VCaP (cell line): ENCODE measurements at regions not wholly inside any gene's neighbourhood (a gene's known extent, or its start where the extent isn't known, plus 50 kb on each side); places are given as distances from the start of the nearest gene placed in this dataset.

Experiments
- H3K27ac ChIP-seq: fragments of 450-650 bp; 2 replicates; pipeline ENCODE4 v1.5.1; 2017
- TF ChIP-seq, protein P1 (sequence below): fragments of 450-650 bp; conservative IDR thresholded peaks from 2 replicates; pipeline ENCODE4 v1.5.1; 2017; ENCODE audit warnings: mild to moderate bottlenecking, moderate library complexity

DNA sequence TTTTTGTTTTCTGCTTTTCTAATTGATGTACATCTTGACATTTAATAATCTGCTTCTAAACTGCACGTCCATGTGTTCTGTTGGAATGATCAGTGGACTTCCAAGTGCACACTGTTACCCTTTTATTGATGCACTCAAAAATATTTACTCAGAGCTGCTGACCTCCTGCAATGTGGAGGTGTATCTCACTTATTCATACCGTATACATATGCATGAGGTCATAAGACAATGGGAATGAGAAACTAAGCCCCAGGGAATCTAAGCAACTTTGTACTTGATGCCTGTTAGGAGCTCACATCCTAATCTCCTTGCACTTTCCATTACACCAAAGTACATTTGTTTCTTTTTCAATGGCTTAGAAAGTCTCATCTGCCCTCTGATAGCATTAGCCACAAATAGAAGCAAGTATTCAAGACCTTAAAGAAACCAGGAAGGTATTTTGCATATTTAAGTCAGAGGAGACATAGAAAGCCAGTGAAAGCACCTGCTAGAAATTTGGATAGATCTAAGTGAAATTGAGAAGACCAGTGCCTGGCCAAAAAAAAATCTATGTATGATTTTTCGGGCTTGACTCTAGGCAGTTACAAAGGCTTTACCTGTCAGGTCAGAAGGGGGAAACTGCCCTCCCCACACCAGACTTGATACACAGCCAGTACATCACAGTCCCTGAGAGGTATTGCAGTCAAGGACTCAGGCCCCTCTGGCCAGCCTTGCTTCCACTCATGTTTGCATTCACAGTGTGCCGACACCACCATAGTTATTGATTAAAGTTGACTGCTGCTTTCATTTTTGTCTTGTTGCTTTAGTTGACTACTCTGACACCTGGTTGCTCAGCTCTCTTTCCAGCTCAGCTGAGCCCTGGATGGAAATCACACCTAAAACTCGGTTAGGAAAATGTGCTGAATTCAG, 391.7 kb upstream of the CYRIA start:
- TF ChIP-seq, protein P1, sequence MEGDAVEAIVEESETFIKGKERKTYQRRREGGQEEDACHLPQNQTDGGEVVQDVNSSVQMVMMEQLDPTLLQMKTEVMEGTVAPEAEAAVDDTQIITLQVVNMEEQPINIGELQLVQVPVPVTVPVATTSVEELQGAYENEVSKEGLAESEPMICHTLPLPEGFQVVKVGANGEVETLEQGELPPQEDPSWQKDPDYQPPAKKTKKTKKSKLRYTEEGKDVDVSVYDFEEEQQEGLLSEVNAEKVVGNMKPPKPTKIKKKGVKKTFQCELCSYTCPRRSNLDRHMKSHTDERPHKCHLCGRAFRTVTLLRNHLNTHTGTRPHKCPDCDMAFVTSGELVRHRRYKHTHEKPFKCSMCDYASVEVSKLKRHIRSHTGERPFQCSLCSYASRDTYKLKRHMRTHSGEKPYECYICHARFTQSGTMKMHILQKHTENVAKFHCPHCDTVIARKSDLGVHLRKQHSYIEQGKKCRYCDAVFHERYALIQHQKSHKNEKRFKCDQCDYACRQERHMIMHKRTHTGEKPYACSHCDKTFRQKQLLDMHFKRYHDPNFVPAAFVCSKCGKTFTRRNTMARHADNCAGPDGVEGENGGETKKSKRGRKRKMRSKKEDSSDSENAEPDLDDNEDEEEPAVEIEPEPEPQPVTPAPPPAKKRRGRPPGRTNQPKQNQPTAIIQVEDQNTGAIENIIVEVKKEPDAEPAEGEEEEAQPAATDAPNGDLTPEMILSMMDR = no peak
- H3K27ac ChIP-seq = no peak overlapping the region

DNA sequence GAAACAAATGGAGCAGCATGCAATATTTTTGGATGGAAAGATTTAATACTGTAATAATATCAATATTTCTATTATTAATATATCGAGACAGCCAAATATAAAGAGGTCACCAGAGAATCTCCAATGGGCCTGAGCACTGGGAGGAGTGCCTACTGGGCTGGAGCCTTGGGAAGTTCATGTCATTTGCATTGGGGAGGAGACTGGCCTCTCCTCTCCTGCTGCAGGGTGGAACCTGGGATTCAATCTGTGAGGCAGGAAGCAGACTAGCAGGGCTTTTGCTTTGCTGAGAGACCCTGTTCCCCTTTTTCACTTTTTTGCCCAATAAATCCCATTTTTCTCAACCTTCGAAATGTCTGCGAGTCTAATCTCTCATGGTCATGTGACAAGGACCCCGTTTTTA, 390.6 kb upstream of the CYRIA start:
- no peak overlapping the region for H3K27ac ChIP-seq
- TF ChIP-seq, protein P1 = no peak

GRCh38 chr2:17052001-17052400, 386.4 kb upstream of the CYRIA start:
- TF ChIP-seq, protein P1 = no peak
- H3K27ac ChIP-seq = no peak overlapping the region

DNA sequence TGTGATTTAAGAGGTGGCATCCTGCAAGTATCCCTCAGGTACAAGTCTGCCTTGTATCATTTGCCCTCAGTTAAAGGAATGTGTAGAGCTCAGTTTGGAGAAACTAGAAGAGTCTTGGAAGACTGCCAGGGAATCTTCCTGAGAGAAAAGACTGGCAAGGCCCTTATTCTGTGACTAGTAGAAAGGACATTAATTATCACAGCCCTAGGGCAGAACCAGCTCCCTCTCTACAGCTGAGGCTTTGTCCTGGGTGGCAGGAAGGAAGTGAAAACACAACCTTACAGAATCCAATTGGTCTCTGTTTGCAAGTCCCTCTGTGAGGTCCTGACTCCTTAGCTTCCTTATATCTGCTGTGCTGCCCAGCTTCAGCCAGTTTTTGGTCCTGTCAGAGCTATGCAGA, 385.9 kb upstream of the CYRIA start:
- TF ChIP-seq, protein P1 = no peak
- H3K27ac ChIP-seq = no peak overlapping the region

DNA sequence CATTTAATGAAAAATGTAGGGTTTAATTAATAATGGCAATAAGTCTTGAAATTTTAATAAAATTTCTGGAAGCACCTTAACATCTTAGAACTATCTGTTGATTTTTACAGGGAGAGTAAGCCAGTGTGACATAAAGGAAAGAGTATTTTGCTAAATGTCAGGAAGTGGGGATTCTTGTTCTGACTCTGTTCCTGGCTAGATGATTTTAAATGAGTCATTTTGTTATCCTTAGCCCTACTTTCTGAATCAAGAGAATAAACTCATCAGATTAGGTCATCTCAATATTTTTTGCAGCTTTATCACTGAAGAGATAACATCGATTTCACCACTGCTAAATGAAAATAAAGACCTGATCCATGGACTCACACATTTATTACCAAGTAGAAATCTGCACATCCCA, 377.5 kb upstream of the CYRIA start:
- H3K27ac ChIP-seq = no peak overlapping the region
- TF ChIP-seq, protein P1 = no peak

GRCh38 chr2:17036361-17036760, 370.7 kb upstream of the CYRIA start:
- no peak overlapping the region for H3K27ac ChIP-seq
- TF ChIP-seq, protein P1 = no peak

DNA sequence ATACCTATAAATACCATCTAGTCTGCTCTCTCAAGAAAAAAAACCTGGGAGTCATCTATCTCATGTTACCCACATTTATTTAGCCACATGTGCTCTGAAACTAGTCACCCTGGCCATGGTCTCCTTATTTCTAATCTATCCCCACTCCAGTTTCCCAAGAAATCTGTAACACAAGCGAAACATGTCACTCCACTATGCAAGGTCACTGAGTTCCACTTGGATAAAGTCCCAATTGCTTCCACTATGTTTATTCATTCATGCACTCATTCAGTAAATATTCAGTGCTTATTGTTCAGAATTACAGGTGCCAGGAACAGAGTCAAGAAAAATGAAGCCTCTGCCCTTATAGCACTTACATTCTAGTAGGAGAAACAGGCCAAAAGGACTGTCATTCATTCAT, 369.4 kb upstream of the CYRIA start:
- TF ChIP-seq, protein P1 = no peak
- H3K27ac ChIP-seq = no peak overlapping the region
